DND-41 (cell line): ENCODE measurements at regions not wholly inside any gene's neighbourhood (a gene's known extent, or its start where the extent isn't known, plus 50 kb on each side); places are given as distances from the start of the nearest gene placed in this dataset.

Source experiments
- ATAC-seq: fragments of 200-7000 bp; cut with Tn5 transposase; 3 replicates; pipeline ENCODE4 v1.9.1; 2021; ENCODE audit warnings: low read depth; ENCODE audit not compliant: insufficient read depth
- DNase-seq: peaks from one replicate; pipeline ENCODE4 v3.0.0-alpha.2; 2020
- H2AFZ ChIP-seq: 2 replicates; pipeline ENCODE4 v1.6.0; 2012; ENCODE audit warnings: low read depth, low read length
- H3K27ac ChIP-seq: 2 replicates; pipeline ENCODE4 v1.5.1; 2012; ENCODE audit warnings: low read length, inconsistent platforms
- H3K27me3 ChIP-seq: fragments of 200-600 bp; sonication (generic); 2 replicates; pipeline ENCODE4 v1.6.0; 2012; ENCODE audit warnings: low read length, mild to moderate bottlenecking, inconsistent platforms; ENCODE audit not compliant: insufficient read depth, poor library complexity
- H3K36me3 ChIP-seq: 2 replicates; pipeline ENCODE4 v1.5.1; 2012; ENCODE audit warnings: low read length, inconsistent platforms; ENCODE audit not compliant: insufficient read depth
- H3K4me1 ChIP-seq: 2 replicates; pipeline ENCODE4 v1.5.1; 2012; ENCODE audit warnings: mild to moderate bottlenecking, low read length; ENCODE audit not compliant: insufficient read depth
- H3K4me2 ChIP-seq: 2 replicates; pipeline ENCODE4 v1.6.0; 2012; ENCODE audit warnings: mild to moderate bottlenecking, moderate library complexity, low read length, inconsistent platforms; ENCODE audit not compliant: insufficient read depth
- H3K4me3 ChIP-seq, 2 experiments: fragments of 200-600 bp in 1 of 2; shearing (Covaris generic) in 1 of 2; 2 replicates each; pipeline ENCODE4 v1.5.1; 2012 to 2016; ENCODE audit warnings: inconsistent platforms in 2 of 2, low read length in 2 of 2, mild to moderate bottlenecking in 2 of 2, low read depth in 1 of 2, moderate library complexity in 1 of 2
- H3K79me2 ChIP-seq: 2 replicates; pipeline ENCODE4 v1.6.0; 2012; ENCODE audit warnings: low read length, inconsistent platforms; ENCODE audit not compliant: insufficient read depth
- H3K9ac ChIP-seq: 2 replicates; pipeline ENCODE4 v1.6.0; 2012; ENCODE audit warnings: low read depth, mild to moderate bottlenecking, inconsistent platforms, low read length, moderate library complexity
- H3K9me3 ChIP-seq: 2 replicates; pipeline ENCODE4 v1.5.1; 2012; ENCODE audit warnings: low read length, moderate library complexity, mild to moderate bottlenecking, inconsistent platforms; ENCODE audit not compliant: insufficient read depth, severe bottlenecking
- H4K20me1 ChIP-seq: 2 replicates; pipeline ENCODE4 v1.6.0; 2012; ENCODE audit warnings: low read length; ENCODE audit not compliant: insufficient read depth
- CTCF ChIP-seq: IDR thresholded peaks from 2 replicates; pipeline ENCODE4 v1.5.1; 2012; ENCODE audit warnings: borderline replicate concordance, low read length, moderate library complexity, mild to moderate bottlenecking; ENCODE audit not compliant: poor library complexity, severe bottlenecking; ENCODE audit errors: extremely low read depth
- EZH2 ChIP-seq: IDR thresholded peaks from 3 replicates; pipeline ENCODE4 v1.6.1; 2012; ENCODE audit warnings: borderline replicate concordance, low read depth, mild to moderate bottlenecking, moderate library complexity, low read length, inconsistent platforms; ENCODE audit not compliant: severe bottlenecking

GRCh38 chr4:13081830-13082229 lies 402.3 kb downstream of the RAB28 start:
- no peaks in the 10 kb centered on the region for H3K79me2 ChIP-seq
- DNase-seq: no peak
- no peak for ATAC-seq
- peaks cover 5% of the 10 kb centered on the region for H3K9me3 ChIP-seq
- H3K36me3 ChIP-seq: no peaks in the 10 kb centered on the region
- no peak overlapping the region for H3K4me2 ChIP-seq
- no peaks in the 10 kb centered on the region for H3K4me1 ChIP-seq
- no peak overlapping the region for H3K27ac ChIP-seq
- no peak for TF ChIP-seq EZH2
- no peak for TF ChIP-seq CTCF
- H3K4me3 ChIP-seq: no peak overlapping the region
- H3K27me3 ChIP-seq: no peaks in the 10 kb centered on the region
- H4K20me1 ChIP-seq: no peaks in the 10 kb centered on the region
- H2AFZ ChIP-seq: no peak overlapping the region
- no peak overlapping the region for H3K9ac ChIP-seq

- H3K9ac ChIP-seq: no peak overlapping the region
- H3K4me3 ChIP-seq: no peak overlapping the region
- TF ChIP-seq EZH2 (no peak), CTCF (no peak)
- no peaks in the 10 kb centered on the region for H3K36me3 ChIP-seq
- H4K20me1 ChIP-seq: no peaks in the 10 kb centered on the region
- H3K27me3 ChIP-seq: no peaks in the 10 kb centered on the region
- ATAC-seq (no peak), DNase-seq (no peak)
- H3K9me3 ChIP-seq: no peaks in the 10 kb centered on the region
- H3K79me2 ChIP-seq: no peaks in the 10 kb centered on the region
- no peak overlapping the region for H3K4me2 ChIP-seq
- no peak overlapping the region for H2AFZ ChIP-seq
- no peak overlapping the region for H3K27ac ChIP-seq
- no peaks in the 10 kb centered on the region for H3K4me1 ChIP-seq
These were observed 417.1 kb downstream of the RAB28 start for GRCh38 chr4:13067077-13067476.

- H3K4me2 ChIP-seq: no peak overlapping the region
- DNase-seq: no peak
- no peaks in the 10 kb centered on the region for H4K20me1 ChIP-seq
- no peaks in the 10 kb centered on the region for H3K79me2 ChIP-seq
- no peak overlapping the region for H3K4me3 ChIP-seq
- no peaks in the 10 kb centered on the region for H3K4me1 ChIP-seq
- H3K27ac ChIP-seq: no peak overlapping the region
- no peak overlapping the region for H3K9ac ChIP-seq
- no peaks in the 10 kb centered on the region for H3K27me3 ChIP-seq
- H2AFZ ChIP-seq: no peak overlapping the region
- H3K9me3 ChIP-seq: no peaks in the 10 kb centered on the region
- TF ChIP-seq EZH2 (no peak), CTCF (no peak)
- no peak for ATAC-seq
- H3K36me3 ChIP-seq: no peaks in the 10 kb centered on the region
These were observed 425.1 kb downstream of the RAB28 start for GRCh38 chr4:13059019-13059418.

GRCh38 chr4:13056630-13057189 lies 427.4 kb downstream of the RAB28 start:
- no peak for ATAC-seq
- TF ChIP-seq EZH2 (no peak), CTCF (no peak)

More at GRCh38 chr4:13056630-13057189, 427.4 kb downstream of the RAB28 start:
- Histone ChIP-seq H3K9ac (no peak overlapping the region), H3K27me3 (no peaks in the 10 kb centered on the region), H3K9me3 (no peaks in the 10 kb centered on the region), H3K27ac (no peak overlapping the region), H3K4me2 (no peak overlapping the region), H3K4me1 (no peaks in the 10 kb centered on the region), H3K79me2 (no peaks in the 10 kb centered on the region), H4K20me1 (no peaks in the 10 kb centered on the region), H3K4me3 (no peak overlapping the region), H3K36me3 (no peaks in the 10 kb centered on the region), H2AFZ (no peak overlapping the region)
- DNase-seq: no peak
